BLaER1 (cell line): ENCODE measurements at regions not wholly inside any gene's neighbourhood (a gene's known extent, or its start where the extent isn't known, plus 50 kb on each side); places are given as distances from the start of the nearest gene placed in this dataset.

Experiments
- H3K27ac ChIP-seq: shearing (Covaris generic); formaldehyde crosslinking; 2 replicates; pipeline ENCODE4 v1.8.1; 2022
- H3K27me3 ChIP-seq: shearing (Covaris generic); formaldehyde crosslinking; 2 replicates; pipeline ENCODE4 v1.8.1; 2022
- H3K36me3 ChIP-seq: shearing (Covaris generic); formaldehyde crosslinking; 2 replicates; pipeline ENCODE4 v1.8.1; 2022
- H3K4me1 ChIP-seq: shearing (Covaris generic); formaldehyde crosslinking; 2 replicates; pipeline ENCODE4 v1.8.1; 2022
- H3K4me2 ChIP-seq: shearing (Covaris generic); formaldehyde crosslinking; 2 replicates; pipeline ENCODE4 v1.8.1; 2022
- H3K4me3 ChIP-seq: shearing (Covaris generic); formaldehyde crosslinking; 2 replicates; pipeline ENCODE4 v1.8.1; 2022
- H3K9ac ChIP-seq: shearing (Covaris generic); formaldehyde crosslinking; 2 replicates; pipeline ENCODE4 v1.8.1; 2022
- H3K9me3 ChIP-seq: shearing (Covaris generic); formaldehyde crosslinking; 2 replicates; pipeline ENCODE4 v1.8.1; 2022
- H4K20me1 ChIP-seq: shearing (Covaris generic); formaldehyde crosslinking; 2 replicates; pipeline ENCODE4 v1.8.1; 2022
- Cebpa-rat ChIP-seq: shearing (Covaris generic); IDR thresholded peaks from 2 replicates; pipeline ENCODE4 v1.8.1; 2022

DNA sequence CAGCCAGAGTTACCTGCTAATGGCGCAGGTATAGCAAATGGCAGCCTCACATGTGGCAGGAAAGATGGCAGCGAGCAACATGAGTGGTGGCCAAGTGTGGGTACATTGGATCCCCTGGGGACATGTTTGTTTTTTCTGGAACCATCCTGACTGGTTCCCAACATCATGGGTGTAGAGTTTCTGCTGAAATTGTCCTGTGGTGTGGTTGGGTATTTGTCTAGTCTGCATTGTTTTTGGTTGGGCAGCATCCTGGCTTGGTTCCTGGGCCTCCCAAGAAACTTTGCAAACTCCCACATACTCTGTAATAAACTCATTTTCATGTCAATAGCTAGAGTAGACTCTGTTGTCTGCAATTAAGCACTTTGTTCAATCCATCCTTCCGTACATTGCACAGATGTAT lies 282.6 kb downstream of the CDC5L start:
- Histone ChIP-seq H4K20me1 (no peaks in the 10 kb centered on the region), H3K4me2 (no peak overlapping the region), H3K27ac (no peak overlapping the region), H3K9me3 (no peaks in the 10 kb centered on the region), H3K4me1 (no peaks in the 10 kb centered on the region), H3K27me3 (no peaks in the 10 kb centered on the region), H3K4me3 (no peak overlapping the region), H3K36me3 (no peaks in the 10 kb centered on the region), H3K9ac (no peak overlapping the region)
- no peak for TF ChIP-seq Cebpa-rat

DNA sequence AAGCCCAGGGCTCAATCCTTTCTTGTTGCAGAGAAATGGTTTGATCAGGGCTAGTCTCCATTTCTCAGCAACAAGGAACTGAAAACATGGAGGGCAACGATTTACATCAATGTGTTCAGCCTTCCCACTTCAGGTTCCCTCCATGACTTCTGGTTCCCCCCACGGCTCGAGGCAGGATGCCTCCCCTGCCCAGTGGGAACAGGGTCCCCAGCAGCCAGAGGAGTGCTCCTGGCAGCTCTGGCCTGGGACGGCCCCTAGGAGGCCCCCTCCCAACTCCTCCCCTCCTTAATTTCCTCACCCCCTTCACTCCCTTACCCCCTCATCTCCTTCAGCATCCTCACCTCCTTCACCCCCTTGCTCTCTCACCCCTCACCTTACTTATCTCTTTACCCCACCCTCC lies 283.8 kb downstream of the CDC5L start:
- no peak overlapping the region for H3K4me2 ChIP-seq
- H3K27ac ChIP-seq: no peak overlapping the region
- H3K9ac ChIP-seq: no peak overlapping the region
- H4K20me1 ChIP-seq: no peaks in the 10 kb centered on the region
- no peaks in the 10 kb centered on the region for H3K27me3 ChIP-seq
- no peaks in the 10 kb centered on the region for H3K9me3 ChIP-seq
- TF ChIP-seq Cebpa-rat: no peak
- no peak overlapping the region for H3K4me3 ChIP-seq
- H3K4me1 ChIP-seq: no peaks in the 10 kb centered on the region
- no peaks in the 10 kb centered on the region for H3K36me3 ChIP-seq

DNA sequence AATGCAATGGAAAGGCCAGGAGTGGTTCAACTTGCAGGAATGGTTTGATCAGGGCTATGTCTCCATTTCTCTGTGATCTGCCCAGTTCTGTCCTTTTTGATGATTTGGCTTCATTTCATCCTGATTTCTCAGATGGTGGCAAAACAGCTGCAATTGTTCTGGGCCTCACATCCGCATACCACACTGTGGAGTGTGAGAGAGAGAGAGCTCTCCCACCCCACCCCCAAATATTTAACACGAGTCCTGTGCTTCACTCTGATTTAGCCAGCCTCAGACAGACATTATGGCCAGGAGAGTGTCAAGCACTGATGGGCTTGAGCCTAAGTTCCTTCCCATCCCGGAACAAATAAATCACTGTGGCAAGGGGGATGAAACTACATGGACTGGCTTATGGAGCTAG lies 284.6 kb downstream of the CDC5L start:
- H4K20me1 ChIP-seq: no peaks in the 10 kb centered on the region
- H3K4me1 ChIP-seq: no peaks in the 10 kb centered on the region
- no peak overlapping the region for H3K27ac ChIP-seq
- H3K4me3 ChIP-seq: no peak overlapping the region
- H3K9ac ChIP-seq: no peak overlapping the region
- H3K9me3 ChIP-seq: no peaks in the 10 kb centered on the region
- H3K36me3 ChIP-seq: no peaks in the 10 kb centered on the region
- H3K4me2 ChIP-seq: no peak overlapping the region
- H3K27me3 ChIP-seq: no peaks in the 10 kb centered on the region
- no peak for TF ChIP-seq Cebpa-rat

DNA sequence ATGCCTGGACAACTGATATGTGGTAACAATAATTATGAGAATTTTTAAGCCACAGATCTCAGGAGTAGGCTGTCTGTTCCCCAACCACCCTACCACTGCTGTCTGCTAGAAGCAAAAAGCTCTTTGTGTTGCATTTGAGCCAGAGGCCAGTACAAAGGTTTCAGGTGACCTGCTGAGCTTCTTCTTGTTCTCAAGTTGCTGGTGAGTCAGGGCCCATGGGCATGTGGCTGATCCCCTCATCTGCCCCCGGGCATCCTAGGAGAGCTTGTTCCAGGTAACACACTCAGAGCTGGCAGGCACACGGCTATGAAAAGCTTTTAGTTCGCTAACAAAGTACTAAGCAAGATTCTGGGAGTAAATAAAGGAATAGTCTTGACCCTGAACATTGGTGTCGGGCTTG lies 285.3 kb downstream of the CDC5L start:
- no peak for TF ChIP-seq Cebpa-rat
- no peaks in the 10 kb centered on the region for H3K4me1 ChIP-seq
- H3K4me2 ChIP-seq: no peak overlapping the region

DNA sequence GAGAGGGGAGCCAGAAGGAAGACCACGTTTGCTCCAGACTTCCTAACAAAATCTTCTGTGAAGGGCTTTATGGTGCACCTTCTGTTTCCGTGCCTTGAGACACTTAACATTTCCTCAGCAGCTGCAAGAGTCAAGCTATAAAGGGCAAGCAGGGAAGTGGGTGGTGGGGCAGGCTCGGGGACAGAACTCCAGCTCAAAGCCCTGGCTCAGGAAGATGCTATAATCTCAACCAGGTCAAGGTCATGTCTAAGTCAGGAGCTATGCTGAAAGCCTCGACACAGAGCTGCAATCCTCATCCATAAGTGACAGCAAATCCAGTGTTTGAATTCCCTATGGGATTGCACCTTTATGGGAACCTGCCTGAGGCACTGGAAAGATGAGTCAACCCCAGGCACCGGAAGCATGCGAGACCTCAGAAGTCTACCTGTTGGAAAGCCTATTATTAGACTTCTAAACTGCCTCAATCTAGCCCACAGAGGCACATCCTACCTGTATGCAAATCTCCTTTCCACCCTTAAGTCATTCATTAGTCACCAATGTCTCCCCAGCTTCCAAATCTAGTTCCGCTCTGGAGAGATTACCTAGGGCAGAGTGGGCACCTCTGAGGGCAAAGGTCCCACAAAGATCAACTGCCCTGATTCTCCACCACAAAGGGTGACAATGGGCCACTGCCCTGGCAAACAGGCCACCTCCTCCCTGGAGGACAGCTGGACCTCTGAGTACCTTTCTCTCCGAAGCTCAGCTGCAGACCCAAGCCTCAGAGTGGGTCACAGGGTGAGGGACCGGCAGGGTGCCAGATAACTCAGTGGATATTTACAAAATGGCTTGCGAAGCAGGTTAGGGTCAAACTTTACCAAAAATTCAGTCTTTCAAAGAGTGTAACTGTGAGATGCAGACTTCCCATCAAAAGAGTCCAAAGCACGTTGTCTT lies 287.0 kb downstream of the CDC5L start:
- H3K27ac ChIP-seq: no peak overlapping the region
- H3K4me1 ChIP-seq: no peaks in the 10 kb centered on the region
- no peak for TF ChIP-seq Cebpa-rat
- no peaks in the 10 kb centered on the region for H3K27me3 ChIP-seq
- no peaks in the 10 kb centered on the region for H3K36me3 ChIP-seq
- H3K9me3 ChIP-seq: no peaks in the 10 kb centered on the region
- H3K4me3 ChIP-seq: no peak overlapping the region
- H4K20me1 ChIP-seq: no peaks in the 10 kb centered on the region
- H3K4me2 ChIP-seq: no peak overlapping the region
- no peak overlapping the region for H3K9ac ChIP-seq

More for the DNA sequence above, 285.3 kb downstream of the CDC5L start:
- no peaks in the 10 kb centered on the region for H3K36me3 ChIP-seq
- no peak overlapping the region for H3K27ac ChIP-seq
- H3K27me3 ChIP-seq: no peaks in the 10 kb centered on the region
- no peak overlapping the region for H3K4me3 ChIP-seq
- no peak overlapping the region for H3K9ac ChIP-seq
- H4K20me1 ChIP-seq: no peaks in the 10 kb centered on the region
- H3K9me3 ChIP-seq: no peaks in the 10 kb centered on the region

DNA sequence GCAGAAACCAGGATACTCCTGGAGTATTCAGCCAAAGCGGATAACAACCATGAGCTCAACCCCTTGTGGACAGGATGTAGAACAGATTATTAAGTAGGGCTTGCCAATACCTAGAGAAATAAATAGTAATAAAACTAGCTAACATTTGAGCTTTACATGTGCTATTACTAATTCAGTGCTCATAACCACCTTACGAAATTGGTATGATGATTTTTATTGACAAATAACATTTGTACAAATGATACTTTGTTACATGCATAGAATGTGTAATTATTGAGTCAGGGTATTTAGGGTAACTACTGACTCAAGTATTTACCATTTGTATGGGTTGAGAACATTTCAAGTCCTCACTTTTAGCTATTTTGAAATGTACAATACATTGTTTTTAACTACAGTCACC lies 287.9 kb downstream of the CDC5L start:
- no peaks in the 10 kb centered on the region for H4K20me1 ChIP-seq

DNA sequence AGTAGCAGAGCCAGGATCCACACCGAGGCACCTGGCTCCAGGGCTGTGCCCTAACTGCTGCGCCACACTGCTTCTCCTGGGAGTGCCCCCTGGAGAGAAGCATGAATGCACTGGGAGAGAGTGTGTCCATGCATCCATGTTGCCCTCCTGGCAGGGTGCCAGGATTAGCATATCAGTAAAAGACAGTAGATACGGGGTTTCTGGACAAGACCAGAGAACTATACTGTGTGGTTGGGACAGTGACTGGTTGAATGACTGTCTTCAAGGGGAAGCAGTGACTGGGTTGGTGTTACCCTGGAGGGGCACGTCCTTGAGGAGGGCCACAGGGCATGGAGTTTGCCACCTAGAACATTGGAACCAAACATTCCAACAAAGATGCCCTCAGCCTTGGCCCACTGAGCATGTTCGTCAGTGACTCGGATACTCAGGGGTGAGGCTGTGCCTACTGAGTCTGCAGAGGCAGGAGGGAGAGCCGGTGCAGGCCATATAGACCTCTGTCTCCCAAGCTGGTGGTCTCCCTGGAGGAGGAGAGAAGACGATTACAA lies 288.8 kb downstream of the CDC5L start:
- no peaks in the 10 kb centered on the region for H3K36me3 ChIP-seq
- no peaks in the 10 kb centered on the region for H3K9me3 ChIP-seq
- no peaks in the 10 kb centered on the region for H4K20me1 ChIP-seq
- no peak for TF ChIP-seq Cebpa-rat
- H3K9ac ChIP-seq: no peak overlapping the region
- H3K4me3 ChIP-seq: no peak overlapping the region
- no peaks in the 10 kb centered on the region for H3K4me1 ChIP-seq
- H3K27me3 ChIP-seq: no peaks in the 10 kb centered on the region
- no peak overlapping the region for H3K27ac ChIP-seq
- no peak overlapping the region for H3K4me2 ChIP-seq

More for the DNA sequence above, 287.9 kb downstream of the CDC5L start:
- no peak overlapping the region for H3K27ac ChIP-seq
- H3K9ac ChIP-seq: no peak overlapping the region
- no peaks in the 10 kb centered on the region for H3K9me3 ChIP-seq
- no peaks in the 10 kb centered on the region for H3K4me1 ChIP-seq
- no peak for TF ChIP-seq Cebpa-rat
- H3K36me3 ChIP-seq: no peaks in the 10 kb centered on the region
- H3K4me2 ChIP-seq: no peak overlapping the region
- H3K4me3 ChIP-seq: no peak overlapping the region
- H3K27me3 ChIP-seq: no peaks in the 10 kb centered on the region

DNA sequence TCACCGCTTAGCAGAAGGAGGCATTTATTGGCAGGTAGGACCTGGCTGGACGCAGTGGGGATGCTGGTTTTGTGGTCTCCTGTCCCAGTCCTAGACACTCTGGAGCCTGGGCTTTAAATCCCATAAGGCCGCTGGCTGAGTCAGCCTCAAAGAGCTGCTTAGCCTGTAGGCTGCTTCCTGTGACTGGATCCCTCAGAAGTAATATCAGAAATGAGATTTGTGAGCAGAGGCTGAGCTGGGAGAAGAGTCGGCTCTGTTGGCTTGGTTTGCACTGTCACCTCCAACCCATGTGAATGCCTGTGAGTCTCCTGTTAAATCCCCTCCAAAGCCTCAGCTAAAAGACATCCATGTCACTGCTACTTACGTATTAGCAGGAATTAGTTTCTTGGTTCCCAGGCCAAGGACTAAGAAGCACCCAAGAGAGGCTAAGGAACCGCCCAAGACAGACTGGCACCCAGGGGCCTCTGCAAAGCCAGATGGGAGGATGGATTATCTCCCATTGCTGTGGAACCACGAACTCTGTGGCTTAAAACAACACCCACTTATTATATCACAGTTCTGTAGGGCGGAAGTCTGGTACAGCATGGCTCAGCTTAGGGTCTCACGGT lies 289.4 kb downstream of the CDC5L start:
- no peaks in the 10 kb centered on the region for H3K36me3 ChIP-seq
- no peak overlapping the region for H3K4me3 ChIP-seq
- no peak overlapping the region for H3K4me2 ChIP-seq
- no peak for TF ChIP-seq Cebpa-rat
- H3K9ac ChIP-seq: no peak overlapping the region
- no peaks in the 10 kb centered on the region for H3K27me3 ChIP-seq
- no peaks in the 10 kb centered on the region for H3K4me1 ChIP-seq
- H4K20me1 ChIP-seq: no peaks in the 10 kb centered on the region
- no peak overlapping the region for H3K27ac ChIP-seq
- no peaks in the 10 kb centered on the region for H3K9me3 ChIP-seq

DNA sequence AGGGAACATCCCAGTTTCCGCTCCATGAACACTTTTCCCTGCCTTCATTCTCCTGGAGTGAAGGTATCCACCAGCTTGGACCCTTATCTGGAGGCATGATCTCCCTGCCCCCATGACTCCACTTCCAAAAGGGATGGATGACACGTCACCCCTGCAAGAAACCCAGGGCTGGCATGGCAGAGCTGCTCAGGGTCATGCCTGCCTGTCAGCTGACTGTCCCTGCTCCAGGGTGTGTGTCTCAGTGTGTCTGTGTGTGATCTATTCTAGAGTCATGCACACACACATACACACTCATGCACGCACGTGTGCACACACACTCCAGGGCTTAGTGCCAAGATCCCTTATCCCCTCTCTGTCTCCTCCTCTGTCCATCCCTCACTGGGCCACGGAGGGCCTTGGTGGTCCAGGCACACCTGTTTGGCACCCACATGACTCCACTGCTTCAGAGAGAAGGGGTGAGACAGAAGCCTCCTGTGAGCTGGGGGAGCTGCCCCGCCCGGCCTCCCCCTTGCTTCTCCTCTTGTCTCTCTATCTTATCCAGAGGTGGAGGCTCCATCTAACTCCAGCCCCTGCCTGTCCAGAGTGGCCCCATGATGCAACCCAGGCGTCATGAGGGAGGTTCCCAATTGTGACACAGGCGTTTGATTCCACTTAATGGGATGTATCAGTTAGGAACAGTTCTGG lies 290.9 kb downstream of the CDC5L start:
- no peak overlapping the region for H3K27ac ChIP-seq
- no peaks in the 10 kb centered on the region for H4K20me1 ChIP-seq
- no peaks in the 10 kb centered on the region for H3K9me3 ChIP-seq
- no peak overlapping the region for H3K4me3 ChIP-seq
- H3K36me3 ChIP-seq: no peaks in the 10 kb centered on the region
- TF ChIP-seq Cebpa-rat: no peak
- no peaks in the 10 kb centered on the region for H3K27me3 ChIP-seq
- no peak overlapping the region for H3K4me2 ChIP-seq
- no peak overlapping the region for H3K9ac ChIP-seq
- no peaks in the 10 kb centered on the region for H3K4me1 ChIP-seq
